Esophagus squamous epithelium (tissue), 4 donors: ENCODE measurements at regions not wholly inside any gene's neighbourhood (a gene's known extent, or its start where the extent isn't known, plus 50 kb on each side); places are given as distances from the start of the nearest gene placed in this dataset.
"Not testable (repeated sequence)": the region's sequence is repeated elsewhere in the genome, so short reads cannot be mapped to it uniquely, and the experiment has no call there.

Source experiments
- CTCF ChIP-seq, 6 experiments: fragments of 450-650 bp in 4 of 6; fragments of 200-600 bp in 2 of 6; sonication (generic) in 2 of 6; IDR thresholded peaks; one replicate each; pipeline ENCODE4 v1.5.1; 2016 to 2019; ENCODE audit warnings: antibody characterized with exemption in 6 of 6, mild to moderate bottlenecking in 4 of 6, moderate library complexity in 4 of 6
- POLR2A ChIP-seq, 4 donors: fragments of 450-650 bp; IDR thresholded peaks; one replicate each; pipeline ENCODE4 v1.6.1; 2017; ENCODE audit warnings: antibody characterized with exemption in 4 of 4, mild to moderate bottlenecking in 4 of 4, moderate library complexity in 3 of 4

GRCh38 chr11:87507722-87508121, 470.0 kb downstream of the TMEM135 start:
- not testable (repeated sequence) for TF ChIP-seq CTCF, POLR2A (IDR thresholded peaks at IDR 0.05)
